ENCODE measurements at regions not wholly inside any gene's neighbourhood (a gene's known extent, or its start where the extent isn't known, plus 50 kb on each side); places are given as distances from the start of the nearest gene placed in this dataset.

GRCh38 chr10:33038672-33039071 is 80.6 kb upstream of the ITGB1 start:
- BruUV-seq (replicated peaks), result no TSS peak

More at GRCh38 chr10:33038672-33039071, 80.6 kb upstream of the ITGB1 start:
- Histone ChIP-seq H3K27me3 (ENCODE audit: control insufficient read depth in 2 of 2, insufficient read depth in 2 of 2, low read length in 2 of 2) (no peaks in the 10 kb centered on the region), H3K4me3 (replicated peaks in 1 of 3; ENCODE audit: insufficient read depth in 1 of 3, low read depth in 1 of 3, low read length in 3 of 3) (no peak overlapping the region), H3K27ac (ENCODE audit: insufficient read depth, low read depth, low read length) (no peak overlapping the region), H3K4me2 (ENCODE audit: insufficient read depth, low read length) (no peak overlapping the region), H3K4me1 (ENCODE audit: control insufficient read depth, extremely low read depth, insufficient read depth, low read length) (no peaks in the 10 kb centered on the region), H4K20me1 (replicated peaks; ENCODE audit: control insufficient read depth, extremely low read depth, insufficient read depth, low read length) (no peaks in the 10 kb centered on the region), H3K9ac (replicated peaks; ENCODE audit: extremely low read depth, insufficient read depth, low read length) (no peak overlapping the region), H3K79me2 (ENCODE audit: control insufficient read depth, insufficient read depth, low read length) (no peaks in the 10 kb centered on the region), H3K9me1 (replicated peaks; ENCODE audit: control insufficient read depth, extremely low read depth, insufficient read depth, low read length) (no peaks in the 10 kb centered on the region), H2AFZ (ENCODE audit: low read depth, low read length) (no peak overlapping the region), H3K36me3 (ENCODE audit: control insufficient read depth in 2 of 2, extremely low read depth in 1 of 2, insufficient read depth in 2 of 2, low read length in 2 of 2) (no peaks in the 10 kb centered on the region), H3K9me3 (replicated peaks; ENCODE audit: control insufficient read depth, insufficient read depth, low read length) (no peaks in the 10 kb centered on the region)
- dilution Hi-C loops (cut with MboI; ENCODE audit: extremely low pct_ligation_motif_present, low sequenced_read_pairs), result no loop called here
- POLR2A ChIA-PET, result no interaction called here
- CTCF ChIA-PET, result interaction anchor here (1.8 kb wide), 1 partner anchor 16 kb away, joined by 7 read pairs; no protein-coding TSS in a partner anchor
- FAIRE-seq (no peak), DNase-seq (ENCODE audit: low read depth, low spot score) (no peak)
- intact Hi-C loops (cut with micrococcal nuclease), result no loop called here
- no peak for TF ChIP-seq MYC (IDR thresholded peaks at IDR 0.05; ENCODE audit: low read depth, low read length)
- TF ChIP-seq FOS (IDR thresholded peaks at IDR 0.05; ENCODE audit: borderline replicate concordance, insufficient read depth, low read length), result no peak
- TF ChIP-seq CTCF (IDR thresholded peaks at IDR 0.05; ENCODE audit: extremely low read depth in 1 of 2, insufficient read depth in 1 of 2, low read depth in 1 of 2, low read length in 2 of 2), result no peak
- no peak for TF ChIP-seq EZH2 (IDR thresholded peaks at IDR 0.05; ENCODE audit: borderline replicate concordance, low read depth, low read length, severe bottlenecking)
- TF ChIP-seq GATA2 (IDR thresholded peaks at IDR 0.05; ENCODE audit: insufficient read depth, insufficient read length, low read depth, low read length), result no peak
- no peak for TF ChIP-seq POLR2AphosphoS5 (IDR thresholded peaks at IDR 0.05; ENCODE audit: insufficient read depth, low read depth, low read length)
- no peak for TF ChIP-seq JUN (IDR thresholded peaks at IDR 0.05; ENCODE audit: borderline replicate concordance, insufficient read depth, insufficient read length, low read depth)
- no peak for TF ChIP-seq MAX (IDR thresholded peaks at IDR 0.05; ENCODE audit: insufficient read depth, insufficient read length)

Data from endothelial cell of umbilical vein (primary cell).